Fibroblast of villous mesenchyme (primary cell): ENCODE measurements at regions not wholly inside any gene's neighbourhood (a gene's known extent, or its start where the extent isn't known, plus 50 kb on each side); places are given as distances from the start of the nearest gene placed in this dataset.

Experiments used
- DNase-seq: peaks from one replicate; pipeline ENCODE4 v3.0.0-alpha.2; 2010; ENCODE audit warnings: low read depth
- H3K4me3 ChIP-seq: 2 replicates; pipeline ENCODE4 v1.5.1; 2011; ENCODE audit warnings: low read depth, mild to moderate bottlenecking, low read length
- CTCF ChIP-seq: IDR thresholded peaks from 2 replicates; pipeline ENCODE4 v1.5.1; 2012; ENCODE audit warnings: low read depth, mild to moderate bottlenecking, low read length; ENCODE audit not compliant: insufficient read depth

DNA sequence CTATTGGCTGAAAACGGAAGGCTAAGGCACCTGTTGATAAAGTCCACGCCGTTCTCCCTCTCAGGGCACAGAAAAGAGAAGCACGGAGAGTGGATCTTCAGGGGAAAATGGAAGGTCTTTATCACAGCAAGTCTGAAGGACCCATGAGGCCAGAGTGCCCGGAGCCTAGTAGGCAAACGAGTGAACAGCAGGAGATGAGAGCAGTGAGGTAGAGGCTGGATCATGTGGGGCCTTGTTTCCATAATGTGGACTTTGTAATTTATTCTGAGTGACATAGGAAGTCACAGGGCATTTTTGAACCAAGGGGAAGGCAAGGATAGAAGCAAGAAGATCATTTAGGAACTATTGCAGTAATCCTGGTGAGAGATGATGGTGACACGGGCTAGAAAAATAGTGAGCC lies 287.2 kb upstream of the NRIP1 start:
- TF ChIP-seq CTCF = no peak
- DNase-seq = no peak
- H3K4me3 ChIP-seq = no peak overlapping the region

GRCh38 chr21:15353546-15353945 lies 288.7 kb upstream of the NRIP1 start:
- no peak for TF ChIP-seq CTCF
- no peak overlapping the region for H3K4me3 ChIP-seq
- DNase-seq = no peak

GRCh38 chr21:15354516-15354915 lies 289.7 kb upstream of the NRIP1 start:
- TF ChIP-seq CTCF = no peak
- no peak for DNase-seq
- H3K4me3 ChIP-seq = no peak overlapping the region

DNA sequence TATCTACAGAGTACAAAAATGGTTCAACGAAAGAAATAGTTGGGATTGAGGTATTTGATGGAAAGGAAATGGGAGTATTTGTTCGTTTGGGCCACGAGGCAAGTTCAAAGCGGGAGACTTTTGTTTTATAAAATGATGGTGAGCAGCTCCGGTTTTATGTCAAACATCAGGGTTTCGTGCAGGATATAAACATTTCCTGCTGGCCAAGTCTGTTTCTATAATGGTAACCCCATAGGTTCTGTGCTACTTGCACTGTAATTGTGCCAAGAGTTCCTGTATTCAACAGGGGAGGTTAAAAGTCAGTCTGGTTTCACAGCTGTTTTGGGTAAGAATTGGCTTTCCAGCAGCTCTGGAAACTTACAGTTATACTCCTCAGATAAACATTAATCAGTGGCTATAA lies 290.3 kb upstream of the NRIP1 start:
- TF ChIP-seq CTCF = no peak
- no peak overlapping the region for H3K4me3 ChIP-seq
- no peak for DNase-seq

GRCh38 chr21:15359251-15359650 lies 294.5 kb upstream of the NRIP1 start:
- no peak for TF ChIP-seq CTCF
- H3K4me3 ChIP-seq = no peak overlapping the region
- no peak for DNase-seq

GRCh38 chr21:15362458-15362857 lies 297.7 kb upstream of the NRIP1 start:
- DNase-seq = no peak
- no peak overlapping the region for H3K4me3 ChIP-seq
- TF ChIP-seq CTCF = no peak

DNA sequence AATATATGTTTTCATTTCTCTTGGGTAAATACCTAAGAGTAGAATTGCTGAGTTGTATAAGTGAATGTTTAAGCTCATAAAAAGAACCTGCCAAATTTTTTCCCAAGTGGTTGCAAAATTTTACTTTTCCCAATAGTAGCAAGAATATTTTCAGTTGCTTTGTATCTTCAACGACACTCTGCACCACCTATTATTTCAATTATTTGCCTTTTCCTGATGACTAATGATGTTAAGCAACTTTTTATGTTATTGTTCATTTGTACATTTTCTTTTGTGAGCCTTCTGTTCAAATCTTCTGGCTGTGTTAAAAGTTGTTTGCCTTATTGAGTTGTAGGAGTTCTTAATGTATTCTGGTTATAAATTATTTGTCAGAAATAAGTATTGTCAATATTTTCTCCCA lies 299.1 kb upstream of the NRIP1 start:
- H3K4me3 ChIP-seq = no peak overlapping the region
- TF ChIP-seq CTCF = no peak
- peak; percentile 36 for DNase-seq
